ENCODE measurements at regions not wholly inside any gene's neighbourhood (a gene's known extent, or its start where the extent isn't known, plus 50 kb on each side); places are given as distances from the start of the nearest gene placed in this dataset.

GRCh38 chr12:94815450-94815849, 165.1 kb upstream of the TMCC3 start:
- Mint-ChIP-seq H3K4me1 (ENCODE audit: low read depth) (no peaks in the 10 kb centered on the region), H3K36me3 (ENCODE audit: low read depth) (no peaks in the 10 kb centered on the region), H3K27me3 (peaks cover 7% of the 10 kb centered on the region), H3K27ac (no peak overlapping the region), H3K9me3 (peaks cover 37% of the 10 kb centered on the region), H3K4me3 (no peak overlapping the region)
- no peak for DNase-seq

- Mint-ChIP-seq H3K27ac (no peak overlapping the region), H3K4me1 (ENCODE audit: low read depth) (no peaks in the 10 kb centered on the region), H3K27me3 (peaks cover 12% of the 10 kb centered on the region), H3K4me3 (no peak overlapping the region), H3K36me3 (ENCODE audit: low read depth) (no peaks in the 10 kb centered on the region), H3K9me3 (peaks cover 45% of the 10 kb centered on the region)
- DNase-seq = no peak
These were observed 163.0 kb upstream of the TMCC3 start for GRCh38 chr12:94813314-94813713.

GRCh38 chr12:94812345-94812744, 162.0 kb upstream of the TMCC3 start:
- Mint-ChIP-seq H3K4me1 (ENCODE audit: low read depth) (no peaks in the 10 kb centered on the region), H3K9me3 (peaks cover 45% of the 10 kb centered on the region), H3K27me3 (peaks cover 12% of the 10 kb centered on the region), H3K27ac (no peak overlapping the region), H3K36me3 (ENCODE audit: low read depth) (no peaks in the 10 kb centered on the region), H3K4me3 (no peak overlapping the region)
- DNase-seq = no peak

GRCh38 chr12:94811611-94812010, 161.3 kb upstream of the TMCC3 start:
- no peak for DNase-seq
- Mint-ChIP-seq H3K27me3 (peaks cover 14% of the 10 kb centered on the region), H3K4me1 (ENCODE audit: low read depth) (no peaks in the 10 kb centered on the region), H3K27ac (no peak overlapping the region), H3K9me3 (peaks cover 45% of the 10 kb centered on the region), H3K4me3 (no peak overlapping the region), H3K36me3 (ENCODE audit: low read depth) (no peaks in the 10 kb centered on the region)

GRCh38 chr12:94807951-94808350, 157.6 kb upstream of the TMCC3 start:
- H3K27ac Mint-ChIP-seq = no peak overlapping the region
- peaks cover 26% of the 10 kb centered on the region for H3K9me3 Mint-ChIP-seq
- no peak for DNase-seq
- H3K27me3 Mint-ChIP-seq = peaks cover 7% of the 10 kb centered on the region
- H3K4me3 Mint-ChIP-seq = no peak overlapping the region
- H3K4me1 Mint-ChIP-seq (ENCODE audit: low read depth) = no peaks in the 10 kb centered on the region
- H3K36me3 Mint-ChIP-seq (ENCODE audit: low read depth) = no peaks in the 10 kb centered on the region

GRCh38 chr12:94806617-94807016, 156.3 kb upstream of the TMCC3 start:
- Mint-ChIP-seq H3K27ac (no peak overlapping the region), H3K9me3 (peaks cover 17% of the 10 kb centered on the region), H3K4me1 (ENCODE audit: low read depth) (no peaks in the 10 kb centered on the region), H3K27me3 (peaks cover 9% of the 10 kb centered on the region), H3K36me3 (ENCODE audit: low read depth) (no peaks in the 10 kb centered on the region), H3K4me3 (no peak overlapping the region)
- DNase-seq = no peak

- H3K9me3 Mint-ChIP-seq = peaks cover 11% of the 10 kb centered on the region
- no peak overlapping the region for H3K27ac Mint-ChIP-seq
- H3K36me3 Mint-ChIP-seq (ENCODE audit: low read depth) = no peaks in the 10 kb centered on the region
- DNase-seq = no peak
- no peaks in the 10 kb centered on the region for H3K4me1 Mint-ChIP-seq (ENCODE audit: low read depth)
- peaks cover 9% of the 10 kb centered on the region for H3K27me3 Mint-ChIP-seq
- H3K4me3 Mint-ChIP-seq = no peak overlapping the region
These were observed 155.6 kb upstream of the TMCC3 start for GRCh38 chr12:94805749-94806529.

- Mint-ChIP-seq H3K36me3 (ENCODE audit: low read depth) (no peaks in the 10 kb centered on the region), H3K9me3 (no peaks in the 10 kb centered on the region), H3K27ac (no peak overlapping the region), H3K27me3 (peaks cover 5% of the 10 kb centered on the region), H3K4me3 (no peak overlapping the region), H3K4me1 (ENCODE audit: low read depth) (no peaks in the 10 kb centered on the region)
- DNase-seq = no peak
These were observed 153.6 kb upstream of the TMCC3 start for GRCh38 chr12:94803939-94804338.

GRCh38 chr12:94802796-94803195, 152.4 kb upstream of the TMCC3 start:
- no peaks in the 10 kb centered on the region for H3K9me3 Mint-ChIP-seq
- H3K27ac Mint-ChIP-seq = no peak overlapping the region
- H3K4me1 Mint-ChIP-seq (ENCODE audit: low read depth) = no peaks in the 10 kb centered on the region
- no peak for DNase-seq
- peaks cover 5% of the 10 kb centered on the region for H3K27me3 Mint-ChIP-seq
- no peaks in the 10 kb centered on the region for H3K36me3 Mint-ChIP-seq (ENCODE audit: low read depth)
- no peak overlapping the region for H3K4me3 Mint-ChIP-seq

- H3K4me3 Mint-ChIP-seq = no peak overlapping the region
- H3K9me3 Mint-ChIP-seq = no peaks in the 10 kb centered on the region
- DNase-seq = no peak
- peaks cover 2% of the 10 kb centered on the region for H3K27me3 Mint-ChIP-seq
- no peak overlapping the region for H3K27ac Mint-ChIP-seq
- no peaks in the 10 kb centered on the region for H3K4me1 Mint-ChIP-seq (ENCODE audit: low read depth)
- no peaks in the 10 kb centered on the region for H3K36me3 Mint-ChIP-seq (ENCODE audit: low read depth)
These were observed 151.4 kb upstream of the TMCC3 start for GRCh38 chr12:94801745-94802144.

GRCh38 chr12:94799136-94799535, 148.8 kb upstream of the TMCC3 start:
- Mint-ChIP-seq H3K9me3 (no peaks in the 10 kb centered on the region), H3K36me3 (ENCODE audit: low read depth) (no peaks in the 10 kb centered on the region), H3K4me1 (ENCODE audit: low read depth) (peaks cover 7% of the 10 kb centered on the region), H3K27me3 (peaks cover 2% of the 10 kb centered on the region), H3K4me3 (no peak overlapping the region), H3K27ac (no peak overlapping the region)
- DNase-seq = no peak

GRCh38 chr12:94798113-94798512, 147.8 kb upstream of the TMCC3 start:
- DNase-seq = no peak
- peaks cover 2% of the 10 kb centered on the region for H3K27me3 Mint-ChIP-seq
- no peak overlapping the region for H3K27ac Mint-ChIP-seq
- peaks cover 11% of the 10 kb centered on the region for H3K4me1 Mint-ChIP-seq (ENCODE audit: low read depth)
- no peaks in the 10 kb centered on the region for H3K36me3 Mint-ChIP-seq (ENCODE audit: low read depth)
- no peaks in the 10 kb centered on the region for H3K9me3 Mint-ChIP-seq
- no peak overlapping the region for H3K4me3 Mint-ChIP-seq

- H3K4me3 Mint-ChIP-seq = no peak overlapping the region
- peaks cover 14% of the 10 kb centered on the region for H3K4me1 Mint-ChIP-seq (ENCODE audit: low read depth)
- no peaks in the 10 kb centered on the region for H3K36me3 Mint-ChIP-seq (ENCODE audit: low read depth)
- H3K9me3 Mint-ChIP-seq = no peaks in the 10 kb centered on the region
- DNase-seq = no peak
- no peaks in the 10 kb centered on the region for H3K27me3 Mint-ChIP-seq
- no peak overlapping the region for H3K27ac Mint-ChIP-seq
These were observed 145.2 kb upstream of the TMCC3 start for GRCh38 chr12:94795520-94795919.

GRCh38 chr12:94795044-94795443, 144.7 kb upstream of the TMCC3 start:
- Mint-ChIP-seq H3K4me1 (ENCODE audit: low read depth) (peaks cover 14% of the 10 kb centered on the region), H3K4me3 (no peak overlapping the region), H3K9me3 (no peaks in the 10 kb centered on the region), H3K27ac (no peak overlapping the region), H3K27me3 (no peaks in the 10 kb centered on the region), H3K36me3 (ENCODE audit: low read depth) (no peaks in the 10 kb centered on the region)
- no peak for DNase-seq

GRCh38 chr12:94793191-94793595, 142.8 kb upstream of the TMCC3 start:
- Mint-ChIP-seq H3K27ac (no peak overlapping the region), H3K9me3 (no peaks in the 10 kb centered on the region), H3K36me3 (ENCODE audit: low read depth) (no peaks in the 10 kb centered on the region), H3K4me1 (ENCODE audit: low read depth) (peaks cover 14% of the 10 kb centered on the region), H3K4me3 (no peak overlapping the region), H3K27me3 (no peaks in the 10 kb centered on the region)
- no peak for DNase-seq

GRCh38 chr12:94792693-94793092, 142.3 kb upstream of the TMCC3 start:
- DNase-seq = no peak
- peaks cover 14% of the 10 kb centered on the region for H3K4me1 Mint-ChIP-seq (ENCODE audit: low read depth)
- no peak overlapping the region for H3K27ac Mint-ChIP-seq
- no peaks in the 10 kb centered on the region for H3K9me3 Mint-ChIP-seq
- H3K4me3 Mint-ChIP-seq = no peak overlapping the region
- H3K27me3 Mint-ChIP-seq = no peaks in the 10 kb centered on the region
- H3K36me3 Mint-ChIP-seq (ENCODE audit: low read depth) = no peaks in the 10 kb centered on the region

All from activated T-cell treated with anti-CD3 and anti-CD28 coated beads, Interleukin-2, amount 50 U/mL, for 24 hours (primary cell).